OCI-LY7 (cell line): ENCODE measurements at regions not wholly inside any gene's neighbourhood (a gene's known extent, or its start where the extent isn't known, plus 50 kb on each side); places are given as distances from the start of the nearest gene placed in this dataset.

ENCODE experiments used
- BruUV-seq: library from RNA; stranded (reverse); fragments of 400-500 nt; replicated peaks from 2 replicates; lab custom pipeline; 2021; lab: Mats Ljungman, UMichigan
- CTCF ChIA-PET: fragments of 300-600 bp; sonication (Branson Sonifier 250); formaldehyde crosslinking; loops from one replicate; lab custom pipeline; 2022; ENCODE audit warnings: antibody characterized with exemption; ENCODE audit not compliant: unreplicated experiment; lab: Charles Lee
- POLR2A ChIA-PET: fragments of 300-600 bp; sonication (Branson Sonifier 250); formaldehyde crosslinking; loops from one replicate; lab custom pipeline; 2022; ENCODE audit warnings: antibody characterized with exemption; lab: Charles Lee
- DNase-seq: peaks from one replicate; pipeline ENCODE4 v3.0.0-alpha.2; 2015; ENCODE audit warnings: low spot score
- H2AFZ ChIP-seq: fragments of 200-600 bp; sonication (generic), shearing (Covaris generic); 2 replicates; pipeline ENCODE4 v1.6.1; 2014; ENCODE audit warnings: mild to moderate bottlenecking, antibody characterized with exemption, low read length, moderate library complexity
- H3K27ac ChIP-seq: fragments of 200-600 bp; sonication (generic); 2 replicates; pipeline ENCODE4 v1.5.1; 2014; ENCODE audit warnings: mixed run types, low read depth, mild to moderate bottlenecking, moderate library complexity, low read length, inconsistent platforms; ENCODE audit not compliant: poor library complexity, severe bottlenecking
- H3K36me3 ChIP-seq: fragments of 200-600 bp; sonication (generic); 2 replicates; pipeline ENCODE4 v1.6.1; 2014; ENCODE audit warnings: mild to moderate bottlenecking, antibody characterized with exemption, low read length, moderate library complexity, mixed read lengths; ENCODE audit not compliant: insufficient read depth
- H3K4me1 ChIP-seq: fragments of 200-600 bp; sonication (generic); 2 replicates; pipeline ENCODE4 v1.5.1; 2014; ENCODE audit warnings: mild to moderate bottlenecking, low read length; ENCODE audit not compliant: insufficient read depth, poor library complexity, severe bottlenecking
- H3K4me2 ChIP-seq: fragments of 200-600 bp; sonication (generic); 2 replicates; pipeline ENCODE4 v1.6.1; 2014; ENCODE audit warnings: mild to moderate bottlenecking, low read length
- H3K4me3 ChIP-seq: fragments of 200-600 bp; sonication (generic); 2 replicates; pipeline ENCODE4 v1.5.1; 2014; ENCODE audit warnings: mild to moderate bottlenecking, low read depth, low read length; ENCODE audit not compliant: poor library complexity, severe bottlenecking
- H3K79me2 ChIP-seq: fragments of 200-600 bp; sonication (generic); 2 replicates; pipeline ENCODE4 v1.6.1; 2016; ENCODE audit warnings: low read depth, mild to moderate bottlenecking, low read length, moderate library complexity, mixed read lengths; ENCODE audit not compliant: insufficient read depth
- H3K9me2 ChIP-seq: fragments of 200-600 bp; sonication (generic); 2 replicates; pipeline ENCODE4 v1.6.1; 2016; ENCODE audit warnings: mild to moderate bottlenecking, low read length, mixed read lengths; ENCODE audit not compliant: insufficient read depth
- H3K9me3 ChIP-seq: fragments of 200-600 bp; sonication (generic); 2 replicates; pipeline ENCODE4 v1.6.1; 2014; ENCODE audit warnings: mild to moderate bottlenecking, mixed run types, low read length, mixed read lengths
- H4K20me1 ChIP-seq: fragments of 200-600 bp; sonication (generic); 2 replicates; pipeline ENCODE4 v1.6.1; 2014; ENCODE audit warnings: mild to moderate bottlenecking, antibody characterized with exemption, low read length, moderate library complexity, mixed read lengths; ENCODE audit not compliant: insufficient read depth
- CTCF ChIP-seq: fragments of 200-600 bp; sonication (generic); conservative IDR thresholded peaks from 2 replicates; pipeline ENCODE4 v1.5.1; 2014; ENCODE audit warnings: mild to moderate bottlenecking, antibody characterized with exemption, low read length, moderate library complexity, mixed read lengths
- EZH2phosphoT487 ChIP-seq: fragments of 200-600 bp; sonication (generic); IDR thresholded peaks from 2 replicates; pipeline ENCODE4 v1.6.1; 2018; ENCODE audit warnings: low read depth, borderline replicate concordance, mild to moderate bottlenecking, mixed run types, antibody characterized with exemption, low read length, moderate library complexity, mixed read lengths
- intact Hi-C: fragments of 100-400 bp; cut with micrococcal nuclease; formaldehyde crosslinking; loops from one replicate; pipeline ENCODE4 v1.10.0; 2022; ENCODE audit not compliant: unreplicated experiment

GRCh38 chr12:81017792-81018191 is 60.1 kb upstream of the ACSS3 start:
- ChIA-PET CTCF (no interaction called here), POLR2A (interaction anchor here (0.7 kb wide), 1 partner anchor 10 kb away, joined by 3 read pairs; no protein-coding TSS in a partner anchor)
- no peaks in the 10 kb centered on the region for H4K20me1 ChIP-seq
- no TSS peak for BruUV-seq
- H3K79me2 ChIP-seq, result no peaks in the 10 kb centered on the region
- no peaks in the 10 kb centered on the region for H3K4me1 ChIP-seq
- H3K9me3 ChIP-seq, result no peaks in the 10 kb centered on the region
- no peak for TF ChIP-seq EZH2phosphoT487
- TF ChIP-seq CTCF, result no peak
- H3K4me2 ChIP-seq, result no peak overlapping the region
- intact Hi-C loops, result no loop called here
- DNase-seq, result no peak
- no peaks in the 10 kb centered on the region for H3K9me2 ChIP-seq
- no peak overlapping the region for H3K27ac ChIP-seq
- no peak overlapping the region for H2AFZ ChIP-seq
- no peaks in the 10 kb centered on the region for H3K36me3 ChIP-seq
- no peak overlapping the region for H3K4me3 ChIP-seq

DNA sequence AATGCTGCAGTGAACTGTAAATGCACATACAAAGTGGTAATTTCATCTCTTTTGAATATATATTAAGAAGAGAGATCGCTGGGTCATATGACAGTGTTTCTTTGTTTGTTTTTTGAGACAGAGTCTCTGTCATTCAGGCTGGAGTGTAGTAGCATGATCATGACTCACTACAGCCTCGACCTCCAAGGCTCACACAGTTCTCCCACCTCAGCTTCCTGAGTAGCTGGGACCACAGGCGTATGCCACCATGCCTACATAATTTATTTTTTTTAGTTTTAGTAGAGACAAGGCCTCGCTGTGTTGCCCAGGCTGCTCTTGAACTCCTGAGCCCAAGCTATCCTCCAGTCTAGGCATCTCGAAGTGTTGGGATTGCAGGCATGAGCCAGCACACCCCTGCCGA is 62.4 kb upstream of the ACSS3 start:
- no peaks in the 10 kb centered on the region for H3K9me2 ChIP-seq
- ChIA-PET CTCF (no interaction called here), POLR2A (no interaction called here)
- intact Hi-C loops, result no loop called here
- H4K20me1 ChIP-seq, result no peaks in the 10 kb centered on the region
- no peaks in the 10 kb centered on the region for H3K4me1 ChIP-seq
- H3K27ac ChIP-seq, result no peak overlapping the region
- no peaks in the 10 kb centered on the region for H3K79me2 ChIP-seq
- DNase-seq, result no peak
- no TSS peak for BruUV-seq
- H3K4me3 ChIP-seq, result no peak overlapping the region
- H3K36me3 ChIP-seq, result no peaks in the 10 kb centered on the region
- TF ChIP-seq EZH2phosphoT487 (no peak), CTCF (no peak)
- H3K4me2 ChIP-seq, result no peak overlapping the region
- no peak overlapping the region for H2AFZ ChIP-seq
- no peaks in the 10 kb centered on the region for H3K9me3 ChIP-seq

DNA sequence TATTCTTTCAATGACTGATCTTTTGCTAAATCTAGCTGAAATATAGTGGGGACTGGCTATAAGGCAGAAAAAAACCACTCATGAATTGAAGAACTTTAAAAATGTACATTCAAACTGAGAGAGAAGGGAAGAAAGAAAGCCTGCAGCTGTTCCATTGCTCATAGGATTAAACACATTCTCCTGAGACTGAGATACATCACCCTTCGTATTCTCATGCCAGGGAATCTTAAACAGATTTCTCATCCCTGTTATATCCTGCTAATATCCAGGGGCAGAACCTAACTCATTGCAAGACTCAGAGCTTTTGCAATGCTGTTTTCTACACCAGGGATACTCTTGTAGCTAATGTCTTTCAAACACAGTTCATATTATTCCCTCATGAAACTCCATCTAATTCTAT is 67.2 kb upstream of the ACSS3 start:
- no peak overlapping the region for H3K27ac ChIP-seq
- ChIA-PET POLR2A (interaction anchor here (0.6 kb wide), 1 partner anchor 905 kb away, joined by 4 read pairs; no protein-coding TSS in a partner anchor), CTCF (no interaction called here)
- DNase-seq, result no peak
- no peak overlapping the region for H3K4me2 ChIP-seq
- H3K9me2 ChIP-seq, result no peaks in the 10 kb centered on the region
- no TSS peak for BruUV-seq
- no peaks in the 10 kb centered on the region for H3K79me2 ChIP-seq
- H3K9me3 ChIP-seq, result no peaks in the 10 kb centered on the region
- no peak overlapping the region for H3K4me3 ChIP-seq
- TF ChIP-seq CTCF (no peak), EZH2phosphoT487 (no peak)
- H2AFZ ChIP-seq, result no peak overlapping the region
- intact Hi-C loops, result no loop called here
- no peaks in the 10 kb centered on the region for H4K20me1 ChIP-seq
- H3K36me3 ChIP-seq, result no peaks in the 10 kb centered on the region
- no peaks in the 10 kb centered on the region for H3K4me1 ChIP-seq
